ENCODE measurements at regions not wholly inside any gene's neighbourhood (a gene's known extent, or its start where the extent isn't known, plus 50 kb on each side); places are given as distances from the start of the nearest gene placed in this dataset.

DNA sequence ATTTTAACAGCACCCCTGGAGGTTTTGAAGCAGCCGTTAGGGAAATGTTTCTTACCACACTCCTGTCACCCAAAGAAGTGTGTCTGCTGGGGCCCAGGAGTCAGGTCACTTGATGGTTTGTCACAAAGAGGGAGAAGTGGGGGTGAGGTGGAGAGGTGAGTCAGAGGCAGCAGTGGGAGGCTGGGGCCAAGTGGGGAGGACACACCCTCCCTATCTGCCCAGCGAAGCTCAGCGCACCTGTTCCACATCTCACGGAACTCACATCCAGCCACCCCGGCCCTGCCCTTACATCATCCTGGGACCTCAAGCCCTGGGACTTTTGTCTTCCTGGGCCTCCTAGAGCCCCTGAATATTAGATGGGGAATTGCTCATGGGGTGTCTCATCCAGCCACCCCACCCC is 171.1 kb upstream of the SMIM23 start:
- Histone ChIP-seq H3K4me2 (ENCODE audit: low read depth, low read length) (no peak overlapping the region), H3K56ac (ENCODE audit: extremely low read depth, insufficient read depth, low read length) (no peak overlapping the region), H4K8ac (ENCODE audit: low read depth in 2 of 2, low read length in 2 of 2) (no peak overlapping the region), H2BK5ac (ENCODE audit: low read depth, low read length, poor library complexity, severe bottlenecking) (no peak overlapping the region), H3K79me1 (ENCODE audit: low read depth in 1 of 2, low read length in 2 of 2) (no peaks in the 10 kb centered on the region), H4K5ac (ENCODE audit: low read depth, low read length) (no peak overlapping the region), H3K4me3 (ENCODE audit: insufficient read depth, low read depth, low read length) (no peak overlapping the region), H3K27me3 (ENCODE audit: control insufficient read depth, insufficient read depth, low read length) (peaks cover 59% of the 10 kb centered on the region), H2AK9ac (replicated peaks; ENCODE audit: low read depth, low read length, poor library complexity) (no peak overlapping the region), H3K9ac (ENCODE audit: low read depth, low read length) (no peak overlapping the region), H3K27ac (ENCODE audit: insufficient read depth, low read length) (no peak overlapping the region), H2AFZ (replicated peaks; ENCODE audit: low read length, poor library complexity) (no peak overlapping the region), H3K14ac (replicated peaks; ENCODE audit: low read depth, low read length) (no peak overlapping the region), H2BK15ac (ENCODE audit: low read depth, low read length) (no peak overlapping the region), H2BK120ac (ENCODE audit: low read depth, low read length) (no peak overlapping the region), H3K4me1 (ENCODE audit: control insufficient read depth, insufficient read depth, low read length) (no peaks in the 10 kb centered on the region), H3K18ac (ENCODE audit: low read depth, low read length) (no peak overlapping the region), H3K36me3 (ENCODE audit: control insufficient read depth, insufficient read depth, low read length) (no peaks in the 10 kb centered on the region), H4K91ac (ENCODE audit: insufficient read depth, low read depth, low read length) (no peak overlapping the region), H2AK5ac (ENCODE audit: low read depth, low read length) (no peak overlapping the region), H4K20me1 (ENCODE audit: insufficient read depth, low read length) (no peaks in the 10 kb centered on the region), H3K9me3 (ENCODE audit: control insufficient read depth, insufficient read depth, low read length) (peaks cover 5% of the 10 kb centered on the region; the same call in 1 of the 2 replicates), H3K9me1 (ENCODE audit: insufficient read depth, low read length) (no peaks in the 10 kb centered on the region), H2BK20ac (ENCODE audit: low read depth, low read length) (no peak overlapping the region), H3K23ac (ENCODE audit: low read depth, low read length) (no peak overlapping the region), H3K4ac (ENCODE audit: low read depth, low read length) (no peak overlapping the region)
- intact Hi-C loops (cut with micrococcal nuclease) (no loop called here), dilution Hi-C loops (cut with HindIII; ENCODE audit: low sequenced_read_pairs, unreplicated experiment) (no loop called here), in situ Hi-C loops (cut with MboI; ENCODE audit: low sequenced_read_pairs) (loop anchor here (25.0 kb wide), 1 partner anchor 423 kb away; no protein-coding TSS in a partner anchor)
- DNase-seq, result no peak
- TF ChIP-seq POLR2A (IDR thresholded peaks at IDR 0.05; ENCODE audit: low read depth, low read length), result no peak
- TF ChIP-seq MAZ (IDR thresholded peaks at IDR 0.05; ENCODE audit: borderline replicate concordance, low read depth, low read length), result no peak
- no peak for TF ChIP-seq RFX5 (IDR thresholded peaks at IDR 0.05; ENCODE audit: low read depth, low read length)
- TF ChIP-seq NFE2L2 (IDR thresholded peaks at IDR 0.05; ENCODE audit: low read depth, low read length), result no peak
- TF ChIP-seq, protein P1, sequence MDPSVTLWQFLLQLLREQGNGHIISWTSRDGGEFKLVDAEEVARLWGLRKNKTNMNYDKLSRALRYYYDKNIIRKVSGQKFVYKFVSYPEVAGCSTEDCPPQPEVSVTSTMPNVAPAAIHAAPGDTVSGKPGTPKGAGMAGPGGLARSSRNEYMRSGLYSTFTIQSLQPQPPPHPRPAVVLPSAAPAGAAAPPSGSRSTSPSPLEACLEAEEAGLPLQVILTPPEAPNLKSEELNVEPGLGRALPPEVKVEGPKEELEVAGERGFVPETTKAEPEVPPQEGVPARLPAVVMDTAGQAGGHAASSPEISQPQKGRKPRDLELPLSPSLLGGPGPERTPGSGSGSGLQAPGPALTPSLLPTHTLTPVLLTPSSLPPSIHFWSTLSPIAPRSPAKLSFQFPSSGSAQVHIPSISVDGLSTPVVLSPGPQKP (IDR thresholded peaks at IDR 0.05; ENCODE audit: borderline replicate concordance, low read depth, low read length), result no peak
- TF ChIP-seq FOS (IDR thresholded peaks at IDR 0.05; ENCODE audit: low read depth, low read length), result no peak
- BruUV-seq (replicated peaks), result no TSS peak
- POLR2A ChIA-PET (ENCODE audit: unreplicated experiment), result no interaction called here
- WGBS, 2 experiments (ENCODE audit: extremely low coverage in 2 of 2, insufficient read length in 1 of 2), result no CpG with 5 or more reads among the region's 5 CpGs
- CTCF ChIA-PET, result no interaction called here
- no peak for ATAC-seq (ENCODE audit: low read depth)
